CD4-positive, alpha-beta T cell (primary cell): ENCODE measurements at regions not wholly inside any gene's neighbourhood (a gene's known extent, or its start where the extent isn't known, plus 50 kb on each side); places are given as distances from the start of the nearest gene placed in this dataset.

Experiments
- ATAC-seq: fragments of 200-7000 bp; cut with Tn5 transposase; one replicate; pipeline ENCODE4 v1.10.0; 2022; ENCODE audit warnings: mild to moderate bottlenecking; ENCODE audit not compliant: poor library complexity
- CTCF ChIA-PET: fragments of 350-600 bp; sonication (Branson Sonifier 250); formaldehyde crosslinking; loops from one replicate; lab custom pipeline; 2021; ENCODE audit warnings: antibody characterized with exemption, inconsistent platforms; lab: Charles Lee
- POLR2A ChIA-PET: fragments of 350-600 bp; sonication (Branson Sonifier 250); formaldehyde crosslinking; loops from one replicate; lab custom pipeline; 2021; ENCODE audit warnings: antibody characterized with exemption, inconsistent platforms; lab: Charles Lee
- DNase-seq, 14 experiments: peaks; one replicate each; pipeline ENCODE4 v3.0.0-alpha.2; 2013 to 2020; ENCODE audit warnings: mixed read lengths in 2 of 14
- H3K27ac ChIP-seq, 2 donors: one replicate each; pipeline versions ENCODE4 v1.5.1 to v1.7.0; 2013; ENCODE audit warnings: low read length in 2 of 2, low read depth in 1 of 2, mild to moderate bottlenecking in 1 of 2
- H3K27me3 ChIP-seq, 2 experiments: 1 replicate in 1 of 2; 2 replicates in 1 of 2; pipeline versions ENCODE4 v1.6.1 to v1.7.0; 2013; ENCODE audit warnings: low read length in 2 of 2, control low read depth in 1 of 2, mild to moderate bottlenecking in 1 of 2, moderate library complexity in 1 of 2; ENCODE audit not compliant: insufficient read depth in 2 of 2, control insufficient read depth in 1 of 2
- H3K36me3 ChIP-seq: one replicate; pipeline ENCODE4 v1.6.1; 2013; ENCODE audit warnings: low read length, control low read depth; ENCODE audit not compliant: insufficient read depth
- H3K4me1 ChIP-seq: one replicate; pipeline ENCODE4 v1.6.1; 2013; ENCODE audit warnings: low read length, control low read depth; ENCODE audit not compliant: insufficient read depth
- H3K4me3 ChIP-seq: one replicate; pipeline ENCODE4 v1.5.1; 2013; ENCODE audit warnings: mild to moderate bottlenecking, low read length, moderate library complexity
- H3K9me3 ChIP-seq, 2 experiments: 1 replicate in 1 of 2; 2 replicates in 1 of 2; pipeline versions ENCODE4 v1.6.1 to v1.7.0; 2013; ENCODE audit warnings: low read length in 2 of 2, mild to moderate bottlenecking in 2 of 2, control low read depth in 1 of 2, moderate library complexity in 1 of 2; ENCODE audit not compliant: control insufficient read depth in 1 of 2, insufficient read depth in 1 of 2
- H3K27ac Mint-ChIP-seq: one replicate; pipeline ENCODE4 v1.8.0; 2020; ENCODE audit warnings: mixed read lengths
- H3K27me3 Mint-ChIP-seq: one replicate; pipeline ENCODE4 v1.8.0; 2021; ENCODE audit warnings: mixed read lengths
- H3K36me3 Mint-ChIP-seq: one replicate; pipeline ENCODE4 v1.8.0; 2021; ENCODE audit warnings: low read depth, mixed read lengths
- H3K4me1 Mint-ChIP-seq: one replicate; pipeline ENCODE4 v1.8.0; 2021; ENCODE audit warnings: low read depth, mixed read lengths
- H3K4me3 Mint-ChIP-seq: one replicate; pipeline ENCODE4 v1.8.0; 2020; ENCODE audit warnings: mild to moderate bottlenecking, mixed read lengths
- H3K9me3 Mint-ChIP-seq: one replicate; pipeline ENCODE4 v1.8.0; 2020; ENCODE audit warnings: mixed read lengths
- CTCF ChIP-seq: fragments of 200-600 bp; IDR thresholded peaks from one replicate; pipeline ENCODE4 v1.8.0; 2022; ENCODE audit warnings: antibody characterized with exemption, mild to moderate bottlenecking
- intact Hi-C, 2 experiments: fragments of 100-400 bp; cut with DNase I in 1 of 2; cut with micrococcal nuclease in 1 of 2; formaldehyde crosslinking; loops; one replicate each; pipeline versions ENCODE4 v1.15.1 to v1.9.0; 2023 to 2025; cut with DNase I, micrococcal nuclease

- H3K36me3 Mint-ChIP-seq: no peaks in the 10 kb centered on the region
- H3K4me1 Mint-ChIP-seq: no peaks in the 10 kb centered on the region
- no peak for TF ChIP-seq CTCF
- H3K9me3 Mint-ChIP-seq: peaks cover 2% of the 10 kb centered on the region
- Histone ChIP-seq H3K27ac (no peak overlapping the region), H3K4me1 (no peaks in the 10 kb centered on the region), H3K4me3 (no peak overlapping the region), H3K9me3 (peaks cover 0 to 3% of the 10 kb centered on the region in 2 experiments), H3K36me3 (no peaks in the 10 kb centered on the region), H3K27me3 (no peaks in the 10 kb centered on the region)
- H3K27me3 Mint-ChIP-seq: peaks cover 6% of the 10 kb centered on the region
- ChIA-PET POLR2A (no interaction called here), CTCF (no interaction called here)
- H3K4me3 Mint-ChIP-seq: no peak overlapping the region
- DNase-seq (no peak), ATAC-seq (no peak)
- intact Hi-C loops: no loop called here
- no peak overlapping the region for H3K27ac Mint-ChIP-seq
Observed at GRCh38 chr9:79006546-79006945, 565.2 kb upstream of the TLE4 start.

GRCh38 chr9:79007701-79008483 is 563.9 kb upstream of the TLE4 start:
- H3K4me3 Mint-ChIP-seq: no peak overlapping the region
- H3K36me3 Mint-ChIP-seq: no peaks in the 10 kb centered on the region
- no peak for TF ChIP-seq CTCF
- CTCF ChIA-PET: no interaction called here
- H3K9me3 ChIP-seq: peaks cover 0 to 3% of the 10 kb centered on the region in 2 experiments
- H3K27ac ChIP-seq: no peak overlapping the region
- peaks cover 6% of the 10 kb centered on the region for H3K27me3 Mint-ChIP-seq
- no peak for ATAC-seq
- H3K9me3 Mint-ChIP-seq: peaks cover 2% of the 10 kb centered on the region
- H3K36me3 ChIP-seq: no peaks in the 10 kb centered on the region
- no peaks in the 10 kb centered on the region for H3K4me1 ChIP-seq
- no peak for DNase-seq
- no peaks in the 10 kb centered on the region for H3K4me1 Mint-ChIP-seq
- intact Hi-C loops: no loop called here
- no peak overlapping the region for H3K27ac Mint-ChIP-seq
- H3K27me3 ChIP-seq: no peaks in the 10 kb centered on the region
- no peak overlapping the region for H3K4me3 ChIP-seq
- POLR2A ChIA-PET: no interaction called here

- Histone ChIP-seq H3K4me3 (no peak overlapping the region), H3K9me3 (peaks cover 0 to 3% of the 10 kb centered on the region in 2 experiments), H3K27me3 (no peaks in the 10 kb centered on the region), H3K4me1 (no peaks in the 10 kb centered on the region), H3K27ac (no peak overlapping the region), H3K36me3 (no peaks in the 10 kb centered on the region)
- no peak overlapping the region for H3K27ac Mint-ChIP-seq
- ChIA-PET CTCF (no interaction called here), POLR2A (no interaction called here)
- peaks cover 6% of the 10 kb centered on the region for H3K27me3 Mint-ChIP-seq
- H3K4me1 Mint-ChIP-seq: no peaks in the 10 kb centered on the region
- ATAC-seq (no peak), DNase-seq (no peak)
- H3K36me3 Mint-ChIP-seq: no peaks in the 10 kb centered on the region
- TF ChIP-seq CTCF: no peak
- no peak overlapping the region for H3K4me3 Mint-ChIP-seq
- intact Hi-C loops: no loop called here
- peaks cover 2% of the 10 kb centered on the region for H3K9me3 Mint-ChIP-seq
Observed at GRCh38 chr9:79008916-79009315, 562.8 kb upstream of the TLE4 start.
